HepG2 (cell line): ENCODE measurements at regions not wholly inside any gene's neighbourhood (a gene's known extent, or its start where the extent isn't known, plus 50 kb on each side); places are given as distances from the start of the nearest gene placed in this dataset.

Experiments used
- AGO2 ChIP-seq: fragments of 200-400 bp; formaldehyde crosslinking; optimal IDR thresholded peaks from 2 replicates; pipeline ENCODE3; 2017; ENCODE audit warnings: mild to moderate bottlenecking, low read depth, low read length, moderate library complexity
- ATRX ChIP-seq: sonication (generic); formaldehyde crosslinking; IDR thresholded peaks from 2 replicates; pipeline ENCODE4 v1.4.0; 2020; ENCODE audit warnings: missing genetic modification reagents, borderline replicate concordance
- CC2D1A ChIP-seq: sonication (generic); formaldehyde crosslinking; IDR thresholded peaks from 2 replicates; pipeline ENCODE4 v1.8.1; 2023; ENCODE audit warnings: mild to moderate bottlenecking, missing genetic modification reagents
- EHMT2 ChIP-seq: fragments of 200-600 bp; sonication (generic); IDR thresholded peaks from 2 replicates; pipeline ENCODE4 v1.7.0; 2017; ENCODE audit warnings: antibody characterized with exemption, low read depth, low read length, borderline replicate concordance
- JARID2 ChIP-seq: sonication (generic); formaldehyde crosslinking; IDR thresholded peaks from 2 replicates; pipeline ENCODE4 v1.8.1; 2023; ENCODE audit warnings: missing genetic modification reagents, inconsistent platforms; ENCODE audit not compliant: insufficient replicate concordance
- MED8 ChIP-seq: sonication (generic); formaldehyde crosslinking; IDR thresholded peaks from 2 replicates; pipeline ENCODE4 v1.8.1; 2023; ENCODE audit warnings: mild to moderate bottlenecking, missing genetic modification reagents; ENCODE audit not compliant: insufficient replicate concordance
- MTF2 ChIP-seq: sonication (generic); formaldehyde crosslinking; IDR thresholded peaks from 2 replicates; pipeline ENCODE4 v1.5.0; 2020; ENCODE audit warnings: missing genetic modification reagents, borderline replicate concordance
- NFYC ChIP-seq: IDR thresholded peaks from 2 replicates; pipeline ENCODE4 v1.6.1; 2016; ENCODE audit warnings: missing genetic modification reagents, missing compliant biosample characterization
- PTBP1 ChIP-seq: fragments of 200-400 bp; formaldehyde crosslinking; IDR thresholded peaks from 2 replicates; pipeline ENCODE4 v1.6.1; 2018; ENCODE audit warnings: low read length, low read depth; ENCODE audit not compliant: poor library complexity, severe bottlenecking
- RAD51 ChIP-seq: fragments of 450-650 bp; IDR thresholded peaks from 2 replicates; pipeline ENCODE4 v1.6.1; 2016; ENCODE audit warnings: borderline replicate concordance
- REXO4 ChIP-seq: sonication (generic); formaldehyde crosslinking; IDR thresholded peaks from 2 replicates; pipeline ENCODE4 v1.8.0; 2022; ENCODE audit warnings: missing genetic modification reagents, mild to moderate bottlenecking, borderline replicate concordance
- SOX6 ChIP-seq, 2 experiments: fragments of 450-650 bp in 1 of 2; sonication (generic) in 1 of 2; formaldehyde crosslinking in 1 of 2; IDR thresholded peaks; 2 replicates each; pipeline versions ENCODE4 v1.4.0 to v1.6.1; 2017 to 2020; ENCODE audit warnings: antibody characterized with exemption in 1 of 2, mild to moderate bottlenecking in 1 of 2, missing genetic modification reagents in 1 of 2
- SRY ChIP-seq: sonication (generic); formaldehyde crosslinking; IDR thresholded peaks from 2 replicates; pipeline ENCODE4 v1.8.0; 2022; ENCODE audit warnings: mild to moderate bottlenecking, missing genetic modification reagents
- TBL1XR1 ChIP-seq: fragments of 150-350 bp; IDR thresholded peaks from 2 replicates; pipeline ENCODE4 v1.6.1; 2014; ENCODE audit warnings: borderline replicate concordance, low read length; ENCODE audit not compliant: partially characterized antibody
- ZNF326 ChIP-seq: sonication (generic); formaldehyde crosslinking; IDR thresholded peaks from 2 replicates; pipeline ENCODE4 v1.4.0; 2020; ENCODE audit warnings: missing genetic modification reagents, borderline replicate concordance
- ZNF343 ChIP-seq: sonication (generic); formaldehyde crosslinking; IDR thresholded peaks from 2 replicates; pipeline ENCODE4 v1.4.0; 2020; ENCODE audit warnings: mild to moderate bottlenecking, missing genetic modification reagents
- ZNF367 ChIP-seq: sonication (generic); formaldehyde crosslinking; IDR thresholded peaks from 2 replicates; pipeline ENCODE4 v1.4.0; 2020; ENCODE audit warnings: missing genetic modification reagents, borderline replicate concordance
- ZNF747 ChIP-seq: sonication (generic); formaldehyde crosslinking; IDR thresholded peaks from 2 replicates; pipeline ENCODE4 v1.8.1; 2023; ENCODE audit warnings: missing genetic modification reagents, mild to moderate bottlenecking, borderline replicate concordance
- TF ChIP-seq, protein P1 (sequence below): sonication (generic); formaldehyde crosslinking; IDR thresholded peaks from 2 replicates; pipeline ENCODE4 v1.8.0; 2022; ENCODE audit warnings: mild to moderate bottlenecking, missing genetic modification reagents, moderate library complexity
- TF ChIP-seq, protein P2 (sequence below): sonication (generic); formaldehyde crosslinking; IDR thresholded peaks from 2 replicates; pipeline ENCODE4 v1.5.0; 2020; ENCODE audit warnings: mild to moderate bottlenecking, low read depth, missing genetic modification reagents, borderline replicate concordance
- TF ChIP-seq, protein P3 (sequence below): sonication (generic); formaldehyde crosslinking; IDR thresholded peaks from 2 replicates; pipeline ENCODE4 v1.4.0; 2020; ENCODE audit warnings: missing genetic modification reagents, low read depth, mild to moderate bottlenecking, borderline replicate concordance
- TF ChIP-seq, protein P4 (sequence below): sonication (generic); formaldehyde crosslinking; IDR thresholded peaks from 2 replicates; pipeline ENCODE4 v1.5.0; 2020; ENCODE audit warnings: mild to moderate bottlenecking, missing genetic modification reagents
- TF ChIP-seq, protein P5 (sequence below): sonication (generic); formaldehyde crosslinking; IDR thresholded peaks from 2 replicates; pipeline ENCODE4 v1.5.1; 2020; ENCODE audit warnings: missing genetic modification reagents, mild to moderate bottlenecking, borderline replicate concordance

DNA sequence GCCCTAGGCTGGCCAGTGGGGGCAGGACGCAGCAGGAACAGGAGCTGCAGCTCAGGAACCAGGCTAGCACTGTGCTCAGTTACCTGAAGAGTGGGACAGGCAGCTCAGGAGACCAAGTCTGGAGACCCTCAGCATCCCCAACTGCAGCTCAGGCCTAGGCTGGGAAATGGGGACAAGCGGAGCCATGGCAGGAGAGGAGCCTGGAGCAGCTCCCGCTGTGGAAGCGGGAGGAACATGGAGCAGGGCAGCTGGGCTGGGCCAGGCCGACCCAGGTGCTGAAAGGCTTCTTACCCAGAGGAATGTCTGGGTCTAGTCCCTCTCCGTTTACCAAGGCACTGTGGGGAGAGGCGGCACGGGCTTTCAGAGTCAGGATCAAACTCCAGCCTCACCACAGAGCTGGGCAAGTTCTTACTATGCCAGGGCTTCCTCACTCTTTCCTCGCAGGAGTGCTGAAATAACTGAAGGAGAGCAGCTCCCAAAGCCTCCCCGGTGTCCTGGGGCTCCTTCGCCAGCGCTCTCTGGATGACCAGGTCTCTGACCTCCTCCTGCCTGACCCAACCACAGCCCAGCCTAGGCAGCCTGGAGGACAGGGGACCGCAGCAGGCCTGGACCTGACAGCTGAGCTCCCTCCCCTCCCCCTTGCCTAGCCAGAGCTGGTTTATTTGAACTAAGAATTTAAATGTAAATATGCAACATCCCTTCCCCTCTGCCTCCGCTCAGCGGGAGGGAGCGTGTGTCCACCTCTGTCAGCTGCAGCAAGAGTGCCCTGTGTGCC lies 247.8 kb upstream of the SIX2 start (continued):
- TF ChIP-seq ATRX (CRISPR knock-in tag) (no peak), NFYC (CRISPR knock-in tag) (no peak), MED8 (CRISPR knock-in tag) (no peak), ZNF343 (CRISPR knock-in tag) (0 out of 2 replicates have a peak, but pooled peaks have one; percentile 57), EHMT2 (no peak), CC2D1A (CRISPR knock-in tag) (no peak), JARID2 (CRISPR knock-in tag) (no peak), ZNF326 (CRISPR knock-in tag) (no peak), PTBP1 (no peak), ZNF367 (no peak), TBL1XR1 (no peak), REXO4 (no peak), AGO2 (peak; percentile 41), SRY (peak; percentile 31; the same call in 1 of the 2 replicates), MTF2 (no peak), RAD51 (no peak), ZNF747 (CRISPR knock-in tag) (peak; percentile 72; the same call in 1 of the 2 replicates), SOX6 (IDR thresholded peaks at IDR 0.05) (no peak), SOX6 (CRISPR knock-in tag; IDR thresholded peaks at IDR 0.05) (peak; percentile 63)
- TF ChIP-seq, protein P1, sequence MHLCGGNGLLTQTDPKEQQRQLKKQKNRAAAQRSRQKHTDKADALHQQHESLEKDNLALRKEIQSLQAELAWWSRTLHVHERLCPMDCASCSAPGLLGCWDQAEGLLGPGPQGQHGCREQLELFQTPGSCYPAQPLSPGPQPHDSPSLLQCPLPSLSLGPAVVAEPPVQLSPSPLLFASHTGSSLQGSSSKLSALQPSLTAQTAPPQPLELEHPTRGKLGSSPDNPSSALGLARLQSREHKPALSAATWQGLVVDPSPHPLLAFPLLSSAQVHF, result no peak
- TF ChIP-seq, protein P2, sequence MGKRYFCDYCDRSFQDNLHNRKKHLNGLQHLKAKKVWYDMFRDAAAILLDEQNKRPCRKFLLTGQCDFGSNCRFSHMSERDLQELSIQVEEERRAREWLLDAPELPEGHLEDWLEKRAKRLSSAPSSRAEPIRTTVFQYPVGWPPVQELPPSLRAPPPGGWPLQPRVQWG (CRISPR knock-in tag), result no peak
- TF ChIP-seq, protein P3, sequence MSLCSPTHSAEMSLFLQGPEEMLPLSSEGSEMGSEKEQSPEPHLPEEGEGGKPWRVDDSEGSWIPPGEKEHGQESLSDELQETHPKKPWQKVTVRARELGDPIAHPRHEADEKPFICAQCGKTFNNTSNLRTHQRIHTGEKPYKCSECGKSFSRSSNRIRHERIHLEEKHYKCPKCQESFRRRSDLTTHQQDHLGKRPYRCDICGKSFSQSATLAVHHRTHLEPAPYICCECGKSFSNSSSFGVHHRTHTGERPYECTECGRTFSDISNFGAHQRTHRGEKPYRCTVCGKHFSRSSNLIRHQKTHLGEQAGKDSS (CRISPR knock-in tag), result peak; percentile 58; the same call in 1 of the 2 replicates
- TF ChIP-seq, protein P4, sequence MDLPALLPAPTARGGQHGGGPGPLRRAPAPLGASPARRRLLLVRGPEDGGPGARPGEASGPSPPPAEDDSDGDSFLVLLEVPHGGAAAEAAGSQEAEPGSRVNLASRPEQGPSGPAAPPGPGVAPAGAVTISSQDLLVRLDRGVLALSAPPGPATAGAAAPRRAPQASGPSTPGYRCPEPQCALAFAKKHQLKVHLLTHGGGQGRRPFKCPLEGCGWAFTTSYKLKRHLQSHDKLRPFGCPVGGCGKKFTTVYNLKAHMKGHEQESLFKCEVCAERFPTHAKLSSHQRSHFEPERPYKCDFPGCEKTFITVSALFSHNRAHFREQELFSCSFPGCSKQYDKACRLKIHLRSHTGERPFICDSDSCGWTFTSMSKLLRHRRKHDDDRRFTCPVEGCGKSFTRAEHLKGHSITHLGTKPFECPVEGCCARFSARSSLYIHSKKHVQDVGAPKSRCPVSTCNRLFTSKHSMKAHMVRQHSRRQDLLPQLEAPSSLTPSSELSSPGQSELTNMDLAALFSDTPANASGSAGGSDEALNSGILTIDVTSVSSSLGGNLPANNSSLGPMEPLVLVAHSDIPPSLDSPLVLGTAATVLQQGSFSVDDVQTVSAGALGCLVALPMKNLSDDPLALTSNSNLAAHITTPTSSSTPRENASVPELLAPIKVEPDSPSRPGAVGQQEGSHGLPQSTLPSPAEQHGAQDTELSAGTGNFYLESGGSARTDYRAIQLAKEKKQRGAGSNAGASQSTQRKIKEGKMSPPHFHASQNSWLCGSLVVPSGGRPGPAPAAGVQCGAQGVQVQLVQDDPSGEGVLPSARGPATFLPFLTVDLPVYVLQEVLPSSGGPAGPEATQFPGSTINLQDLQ (CRISPR knock-in tag), result no peak
- TF ChIP-seq, protein P5, sequence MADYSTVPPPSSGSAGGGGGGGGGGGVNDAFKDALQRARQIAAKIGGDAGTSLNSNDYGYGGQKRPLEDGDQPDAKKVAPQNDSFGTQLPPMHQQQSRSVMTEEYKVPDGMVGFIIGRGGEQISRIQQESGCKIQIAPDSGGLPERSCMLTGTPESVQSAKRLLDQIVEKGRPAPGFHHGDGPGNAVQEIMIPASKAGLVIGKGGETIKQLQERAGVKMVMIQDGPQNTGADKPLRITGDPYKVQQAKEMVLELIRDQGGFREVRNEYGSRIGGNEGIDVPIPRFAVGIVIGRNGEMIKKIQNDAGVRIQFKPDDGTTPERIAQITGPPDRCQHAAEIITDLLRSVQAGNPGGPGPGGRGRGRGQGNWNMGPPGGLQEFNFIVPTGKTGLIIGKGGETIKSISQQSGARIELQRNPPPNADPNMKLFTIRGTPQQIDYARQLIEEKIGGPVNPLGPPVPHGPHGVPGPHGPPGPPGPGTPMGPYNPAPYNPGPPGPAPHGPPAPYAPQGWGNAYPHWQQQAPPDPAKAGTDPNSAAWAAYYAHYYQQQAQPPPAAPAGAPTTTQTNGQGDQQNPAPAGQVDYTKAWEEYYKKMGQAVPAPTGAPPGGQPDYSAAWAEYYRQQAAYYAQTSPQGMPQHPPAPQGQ, result no peak
